ENCODE measurements at regions not wholly inside any gene's neighbourhood (a gene's known extent, or its start where the extent isn't known, plus 50 kb on each side); places are given as distances from the start of the nearest gene placed in this dataset.

DNA sequence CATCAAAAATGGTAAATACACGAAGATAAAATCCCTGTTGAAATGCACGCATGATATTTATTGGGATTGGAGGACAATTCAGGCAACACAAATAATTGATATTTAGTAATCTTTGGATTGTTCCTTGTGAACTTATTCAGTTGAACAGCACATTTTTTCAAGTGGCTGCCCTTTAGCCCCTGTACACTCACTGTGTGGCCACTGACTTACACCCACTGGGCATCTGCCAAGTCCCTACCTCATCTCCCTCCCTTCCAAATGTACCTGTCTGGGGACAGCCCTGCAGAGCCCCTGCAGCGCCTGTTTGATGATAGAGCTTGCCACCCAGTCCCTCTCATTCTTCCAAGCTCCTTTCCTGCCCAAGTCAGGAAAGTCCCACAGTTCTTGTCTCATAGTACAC lies 154.3 kb downstream of the GLUL start:
- Histone ChIP-seq H3K27ac (no peak overlapping the region), H3K9me3 (no peaks in the 10 kb centered on the region), H3K27me3 (no peaks in the 10 kb centered on the region), H3K36me3 (no peaks in the 10 kb centered on the region), H3K4me1 (peaks cover 5 to 26% (median 12%) of the 10 kb centered on the region in 4 donors), H3K4me3 (no peak overlapping the region)
- in situ Hi-C loops (cut with MboI; ENCODE audit: low pct_ligation_motif_present in 1 of 4, low pct_unique_long_range_greater_than_20kb in 1 of 4, low sequenced_read_pairs in 3 of 4) (no loop called here), intact Hi-C loops (cut with DNase I; ENCODE audit: low total_unique reads) (no loop called here)
- no peak for TF ChIP-seq CTCF (IDR thresholded peaks at IDR 0.05)
- no peak for TF ChIP-seq EP300 (IDR thresholded peaks at IDR 0.05; ENCODE audit: low read depth)
- TF ChIP-seq POLR2A (IDR thresholded peaks at IDR 0.05), result no peak
- no peak for TF ChIP-seq POLR2AphosphoS5 (IDR thresholded peaks at IDR 0.05)
- WGBS, 2 donors (ENCODE audit: low coverage in 1 of 2), result 79 to 83% methylated on average over 3 of the region's 3 CpGs
- peak; percentile 23 for DNase-seq

GRCh38 chr1:182236651-182237077 lies 154.9 kb downstream of the GLUL start:
- 82 to 92% methylated on average over 2 of the region's 2 CpGs for WGBS, 2 donors (ENCODE audit: low coverage in 1 of 2)
- in situ Hi-C loops (cut with MboI; ENCODE audit: low pct_ligation_motif_present in 1 of 4, low pct_unique_long_range_greater_than_20kb in 1 of 4, low sequenced_read_pairs in 3 of 4) (no loop called here), intact Hi-C loops (cut with DNase I; ENCODE audit: low total_unique reads) (no loop called here)
- no peaks in the 10 kb centered on the region for H3K9me3 ChIP-seq
- no peaks in the 10 kb centered on the region for H3K36me3 ChIP-seq
- H3K4me3 ChIP-seq, result no peak overlapping the region
- H3K27ac ChIP-seq, result peak overlapping the region in 3 of 4 donors; percentile 66 to 77 (median 69)
- H3K4me1 ChIP-seq, result peaks cover 5 to 26% (median 12%) of the 10 kb centered on the region in 4 donors
- no peak for DNase-seq
- no peak for TF ChIP-seq EP300 (IDR thresholded peaks at IDR 0.05; ENCODE audit: low read depth)
- no peak for TF ChIP-seq POLR2A (IDR thresholded peaks at IDR 0.05)
- TF ChIP-seq CTCF (IDR thresholded peaks at IDR 0.05), result no peak
- TF ChIP-seq POLR2AphosphoS5 (IDR thresholded peaks at IDR 0.05), result no peak
- H3K27me3 ChIP-seq, result no peaks in the 10 kb centered on the region

DNA sequence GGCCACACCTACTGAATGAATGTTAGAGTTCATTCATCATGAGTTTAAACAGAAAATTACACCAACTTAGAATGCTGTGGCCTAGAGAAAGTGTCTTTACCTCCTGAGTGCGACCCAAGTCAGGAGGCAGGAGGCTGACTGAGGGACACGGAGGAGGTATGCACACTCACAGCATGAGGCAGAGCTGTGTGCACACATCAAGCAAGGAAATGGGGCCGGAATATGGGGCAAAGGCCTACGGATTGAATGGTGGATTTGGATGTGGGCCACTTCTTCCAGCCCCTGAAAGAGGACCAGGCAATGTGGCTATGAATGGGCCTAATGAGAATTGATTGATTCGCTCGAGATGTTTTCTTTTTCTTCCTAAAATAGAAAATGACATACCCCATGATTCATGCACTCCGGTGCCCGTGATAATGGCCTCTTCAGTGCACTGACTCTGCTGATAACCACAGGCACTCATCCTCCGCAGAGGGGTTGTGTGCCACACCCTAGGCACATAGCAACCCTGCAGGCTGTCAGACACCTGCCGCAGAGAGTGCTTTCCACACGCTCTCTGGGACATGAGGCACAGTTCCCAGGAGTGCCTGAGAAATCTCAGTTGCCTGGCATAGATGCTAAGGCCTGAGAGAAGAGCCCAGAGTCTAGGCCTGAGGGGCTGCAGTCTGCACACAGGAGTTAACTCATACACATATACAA lies 155.5 kb downstream of the GLUL start:
- in situ Hi-C loops (cut with MboI; ENCODE audit: low pct_ligation_motif_present in 1 of 4, low pct_unique_long_range_greater_than_20kb in 1 of 4, low sequenced_read_pairs in 3 of 4), result no loop called here
- 64 to 81% methylated on average over 3 to 11 of the region's 11 CpGs for WGBS, 2 donors (ENCODE audit: low coverage in 1 of 2)
- peak in 1 of 3 donors; percentile 10 for TF ChIP-seq POLR2AphosphoS5 (IDR thresholded peaks at IDR 0.05)
- peak; percentile 4 for TF ChIP-seq EP300 (IDR thresholded peaks at IDR 0.05; ENCODE audit: low read depth)
- TF ChIP-seq CTCF (IDR thresholded peaks at IDR 0.05), result no peak
- no peak for TF ChIP-seq POLR2A (IDR thresholded peaks at IDR 0.05)

GRCh38 chr1:182235604-182235951 lies 156.0 kb downstream of the GLUL start:
- DNase-seq, result no peak
- intact Hi-C loops (cut with DNase I; ENCODE audit: low total_unique reads), result no loop called here
- TF ChIP-seq CTCF (IDR thresholded peaks at IDR 0.05) (no peak), EP300 (IDR thresholded peaks at IDR 0.05; ENCODE audit: low read depth) (no peak), POLR2A (IDR thresholded peaks at IDR 0.05) (no peak), POLR2AphosphoS5 (IDR thresholded peaks at IDR 0.05) (no peak)
- no peaks in the 10 kb centered on the region for H3K27me3 ChIP-seq
- no peak overlapping the region for H3K4me3 ChIP-seq
- H3K27ac ChIP-seq, result peak overlapping the region; percentile 63 to 77 (median 68)
- no peaks in the 10 kb centered on the region for H3K9me3 ChIP-seq
- 40 to 59% methylated on average over 1 to 2 of the region's 2 CpGs for WGBS, 2 donors (ENCODE audit: low coverage in 1 of 2)
- H3K36me3 ChIP-seq, result no peaks in the 10 kb centered on the region
- in situ Hi-C loops (cut with MboI; ENCODE audit: low pct_ligation_motif_present in 1 of 4, low pct_unique_long_range_greater_than_20kb in 1 of 4, low sequenced_read_pairs in 3 of 4), result no loop called here
- H3K4me1 ChIP-seq, result peaks cover 5 to 26% (median 12%) of the 10 kb centered on the region in 4 donors

More for the DNA sequence above, 155.5 kb downstream of the GLUL start:
- intact Hi-C loops (cut with DNase I; ENCODE audit: low total_unique reads), result no loop called here
- Histone ChIP-seq H3K27ac (peak overlapping the region; percentile 63 to 77 (median 68)), H3K36me3 (no peaks in the 10 kb centered on the region), H3K4me1 (peaks cover 5 to 26% (median 12%) of the 10 kb centered on the region in 4 donors), H3K4me3 (no peak overlapping the region), H3K27me3 (no peaks in the 10 kb centered on the region), H3K9me3 (no peaks in the 10 kb centered on the region)
- peak; percentile 60 for DNase-seq
